NCI-H2196 treated with DMSO at 0.1 percent for 48 hours (cell line): ENCODE measurements at regions not wholly inside any gene's neighbourhood (a gene's known extent, or its start where the extent isn't known, plus 50 kb on each side); places are given as distances from the start of the nearest gene placed in this dataset.

Experiments
- DNase-seq: peaks from one replicate; lab custom pipeline; 2025; ENCODE audit not compliant: unreplicated experiment; lab: John Stamatoyannopoulos, UW

DNA sequence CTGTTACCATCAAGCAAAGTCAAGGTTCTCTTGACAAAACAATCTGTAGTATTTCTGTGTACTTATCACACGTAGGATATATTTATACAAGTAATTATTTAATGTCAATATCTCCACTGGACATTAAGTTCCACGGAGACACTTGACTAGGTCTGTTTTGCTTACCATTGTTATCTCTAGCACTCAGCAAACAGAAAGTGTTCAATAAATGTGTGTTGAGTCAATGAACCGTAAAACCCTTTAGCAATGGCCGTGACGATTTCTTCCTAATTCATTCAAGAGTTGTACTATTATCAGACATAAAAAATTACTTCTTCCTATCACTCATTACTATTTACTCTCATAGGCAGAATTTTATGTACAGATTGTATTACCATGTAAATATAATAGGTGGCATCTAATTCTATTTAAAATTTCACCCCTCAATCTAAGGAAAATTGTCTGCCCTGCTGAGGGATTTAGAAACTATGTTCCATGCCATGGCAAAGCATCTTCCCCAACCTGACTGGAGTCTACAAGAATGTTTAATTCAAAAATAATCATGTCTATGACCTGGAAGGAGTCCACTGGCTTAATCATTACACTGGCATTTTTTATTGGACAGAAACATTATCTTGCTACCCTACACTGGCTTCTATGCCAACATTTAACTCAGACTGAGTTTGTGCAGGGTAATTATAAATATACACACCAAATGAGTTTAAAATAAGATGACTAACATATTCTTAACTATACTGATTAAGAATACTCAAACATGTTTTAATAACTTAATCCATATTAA lies 301.9 kb downstream of the ZEB2 start:
- DNase-seq = no peak

DNA sequence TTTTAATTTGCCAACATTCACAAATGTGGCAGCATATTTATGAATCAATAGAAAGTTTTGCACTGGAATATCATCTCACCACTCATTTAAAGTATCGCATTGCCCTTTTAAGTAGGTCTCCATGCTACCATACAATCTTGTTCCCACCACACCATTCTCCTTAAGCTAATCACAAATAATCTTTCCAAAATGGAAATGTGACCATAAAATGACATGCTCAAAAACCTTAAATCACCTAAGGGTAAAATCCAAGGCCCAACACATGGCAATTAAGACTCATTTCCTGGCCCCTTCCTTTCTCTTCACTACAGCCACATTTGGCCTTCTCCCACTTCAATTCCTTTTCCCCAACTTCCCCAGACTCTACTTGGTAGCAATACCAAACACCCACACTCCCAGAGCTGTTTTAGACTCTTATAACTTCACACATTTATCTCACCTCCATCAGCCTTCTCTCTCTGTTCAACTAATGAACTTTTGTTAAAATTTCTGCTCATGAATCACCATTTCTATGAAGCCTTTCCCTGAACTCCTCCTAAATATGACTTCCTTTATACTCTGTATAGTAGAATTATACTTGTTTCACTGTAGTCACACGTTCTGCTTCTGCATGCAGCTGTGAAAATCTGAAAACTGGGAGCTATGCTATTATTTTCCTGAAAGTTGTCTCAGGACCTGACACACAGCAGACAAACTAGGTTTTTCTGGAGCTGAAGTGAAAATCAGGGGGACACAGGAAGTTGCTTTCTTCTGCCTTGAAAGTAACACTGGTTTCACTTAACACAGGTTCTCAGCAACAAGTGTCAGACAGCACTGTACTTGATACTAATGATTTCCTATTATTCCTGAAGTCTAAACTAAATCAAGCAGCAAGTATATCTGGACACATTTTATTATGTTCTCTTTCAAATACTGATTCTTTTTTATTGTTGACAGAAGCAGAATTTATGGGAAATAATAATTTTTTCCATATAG lies 303.9 kb downstream of the ZEB2 start:
- no peak for DNase-seq

GRCh38 chr2:144215207-144215606 lies 304.7 kb downstream of the ZEB2 start:
- DNase-seq = no peak

DNA sequence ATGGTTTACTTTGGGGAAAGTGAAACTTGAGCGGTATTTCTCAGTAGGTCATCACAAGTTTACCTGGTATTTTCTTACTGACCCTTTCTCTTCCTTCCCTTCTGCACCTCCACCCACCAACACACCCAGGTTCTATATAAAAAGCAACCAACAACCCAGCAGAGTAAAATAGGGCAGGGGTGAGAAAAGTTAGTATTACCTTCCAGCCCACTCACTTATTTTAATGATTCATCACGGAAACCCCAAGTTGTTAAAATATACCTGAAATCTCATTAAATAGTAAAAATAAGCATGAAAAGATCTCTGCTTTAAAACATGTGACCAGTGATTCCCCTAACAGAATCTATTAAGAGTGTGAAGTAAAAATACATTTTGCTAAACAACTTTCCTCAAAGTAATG lies 306.1 kb downstream of the ZEB2 start:
- DNase-seq = no peak

GRCh38 chr2:144211826-144212225 lies 308.1 kb downstream of the ZEB2 start:
- DNase-seq = no peak

- no peak for DNase-seq
Observed at GRCh38 chr2:144211065-144211464, 308.9 kb downstream of the ZEB2 start.

DNA sequence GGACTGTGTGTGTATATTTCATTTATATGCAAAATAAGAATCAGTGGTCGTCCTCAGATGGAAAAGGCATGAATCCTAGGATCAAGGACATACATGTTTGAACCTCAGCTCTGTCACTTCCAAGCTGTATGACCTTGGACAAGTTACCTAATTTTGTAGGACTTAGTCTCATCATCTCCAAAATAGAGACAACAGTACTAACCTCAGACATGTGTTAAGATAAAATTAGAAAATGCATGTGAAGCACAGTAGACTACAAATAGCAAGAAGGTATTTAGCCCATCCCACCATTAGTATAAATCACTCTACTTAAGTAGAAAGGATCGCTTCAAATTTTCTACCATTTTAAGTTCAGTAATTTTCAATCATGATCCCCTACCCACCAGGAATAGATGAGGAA lies 309.8 kb downstream of the ZEB2 start:
- no peak for DNase-seq

- DNase-seq = no peak
Observed at GRCh38 chr2:144208924-144209323, 311.0 kb downstream of the ZEB2 start.

GRCh38 chr2:144206019-144206418 lies 313.9 kb downstream of the ZEB2 start:
- no peak for DNase-seq

DNA sequence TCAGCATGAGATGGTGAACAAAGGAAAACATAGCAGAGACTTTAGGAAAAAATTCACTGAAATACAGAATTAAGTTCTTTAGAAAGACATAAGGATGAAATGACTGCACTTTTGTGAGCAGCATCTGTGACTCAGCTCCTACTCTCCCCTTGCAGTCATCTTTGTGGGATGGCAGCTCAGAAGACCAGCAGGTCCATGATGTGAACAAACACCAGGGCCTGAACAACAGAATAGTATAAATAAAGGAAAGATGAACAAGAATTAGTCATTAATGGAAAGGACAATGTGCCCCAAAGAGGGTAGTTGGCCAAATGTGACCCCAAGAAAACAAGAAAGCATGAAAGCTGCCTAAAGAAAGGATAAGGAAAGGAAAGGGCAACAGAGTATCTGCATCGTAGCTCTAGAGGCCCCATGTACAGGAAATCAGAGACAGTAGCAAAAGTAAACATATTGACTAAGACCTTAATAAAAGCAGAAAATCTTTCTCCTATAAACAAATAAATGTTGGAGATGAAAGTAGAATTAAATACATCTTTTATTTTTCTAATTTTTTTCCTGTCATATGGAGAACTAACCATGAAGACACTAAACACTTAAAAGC lies 318.0 kb downstream of the ZEB2 start:
- no peak for DNase-seq

- no peak for DNase-seq
Observed at GRCh38 chr2:144201126-144201525, 318.8 kb downstream of the ZEB2 start.

- DNase-seq = no peak
Observed at GRCh38 chr2:144198116-144198515, 321.8 kb downstream of the ZEB2 start.

GRCh38 chr2:144194326-144195071 lies 325.4 kb downstream of the ZEB2 start:
- DNase-seq = no peak

- no peak for DNase-seq
Observed at GRCh38 chr2:144190908-144191605, 328.9 kb downstream of the ZEB2 start.

- DNase-seq = no peak
Observed at GRCh38 chr2:144183727-144184126, 336.2 kb downstream of the ZEB2 start.

GRCh38 chr2:144181001-144181400 lies 338.9 kb downstream of the ZEB2 start:
- no peak for DNase-seq

DNA sequence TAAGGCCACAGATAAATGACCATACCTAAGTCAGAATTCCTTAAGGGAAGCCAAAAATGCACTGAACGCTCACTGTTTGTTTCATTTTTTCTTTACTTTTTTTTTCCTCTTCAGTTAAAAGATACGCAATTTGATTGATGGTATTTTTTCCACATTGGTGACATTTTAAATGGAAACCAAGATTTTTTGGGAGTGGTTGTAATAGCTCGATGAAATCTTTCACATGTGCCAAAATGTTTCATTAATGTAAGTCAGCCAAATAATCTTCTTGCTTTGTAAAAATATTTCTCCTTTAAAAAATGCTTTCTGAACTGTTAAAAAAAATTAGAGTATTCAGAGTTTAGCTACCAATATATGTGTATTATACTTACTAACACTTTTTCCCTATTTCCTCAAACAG lies 339.8 kb downstream of the ZEB2 start:
- DNase-seq = no peak

- DNase-seq = no peak
Observed at GRCh38 chr2:144170179-144170578, 349.7 kb downstream of the ZEB2 start.

- no peak for DNase-seq
Observed at GRCh38 chr2:144166743-144167142, 353.2 kb downstream of the ZEB2 start.

GRCh38 chr2:144165599-144166250 lies 354.2 kb downstream of the ZEB2 start:
- DNase-seq = no peak
